ENCODE measurements at regions not wholly inside any gene's neighbourhood (a gene's known extent, or its start where the extent isn't known, plus 50 kb on each side); places are given as distances from the start of the nearest gene placed in this dataset.

DNA sequence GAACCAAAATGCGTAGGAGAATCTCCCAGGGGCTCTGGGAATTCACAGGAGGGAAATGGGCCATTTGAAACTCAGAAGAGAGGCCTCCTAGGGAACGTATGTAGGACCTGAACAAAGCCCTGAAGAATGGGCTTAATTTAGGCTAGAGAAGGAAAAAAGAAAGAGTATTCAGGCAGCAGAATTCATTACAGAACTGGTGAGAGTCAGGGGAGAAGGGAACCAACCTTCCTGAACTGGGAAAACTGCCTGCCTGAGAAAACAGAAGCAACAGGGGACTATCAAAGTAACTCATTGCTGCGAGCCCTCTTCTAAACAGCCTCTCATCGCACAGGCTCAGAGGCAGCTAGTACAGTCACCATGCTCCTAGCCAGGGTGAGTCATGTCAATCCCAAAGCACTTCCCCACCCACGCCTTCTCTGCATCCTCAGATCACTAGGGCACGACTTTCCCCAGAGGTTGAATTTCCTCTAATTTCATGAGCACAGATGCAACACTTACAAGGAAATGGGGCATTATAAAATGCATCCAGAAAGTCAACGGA lies 98.1 kb downstream of the ADSS2 start:
- TF ChIP-seq, protein P1, sequence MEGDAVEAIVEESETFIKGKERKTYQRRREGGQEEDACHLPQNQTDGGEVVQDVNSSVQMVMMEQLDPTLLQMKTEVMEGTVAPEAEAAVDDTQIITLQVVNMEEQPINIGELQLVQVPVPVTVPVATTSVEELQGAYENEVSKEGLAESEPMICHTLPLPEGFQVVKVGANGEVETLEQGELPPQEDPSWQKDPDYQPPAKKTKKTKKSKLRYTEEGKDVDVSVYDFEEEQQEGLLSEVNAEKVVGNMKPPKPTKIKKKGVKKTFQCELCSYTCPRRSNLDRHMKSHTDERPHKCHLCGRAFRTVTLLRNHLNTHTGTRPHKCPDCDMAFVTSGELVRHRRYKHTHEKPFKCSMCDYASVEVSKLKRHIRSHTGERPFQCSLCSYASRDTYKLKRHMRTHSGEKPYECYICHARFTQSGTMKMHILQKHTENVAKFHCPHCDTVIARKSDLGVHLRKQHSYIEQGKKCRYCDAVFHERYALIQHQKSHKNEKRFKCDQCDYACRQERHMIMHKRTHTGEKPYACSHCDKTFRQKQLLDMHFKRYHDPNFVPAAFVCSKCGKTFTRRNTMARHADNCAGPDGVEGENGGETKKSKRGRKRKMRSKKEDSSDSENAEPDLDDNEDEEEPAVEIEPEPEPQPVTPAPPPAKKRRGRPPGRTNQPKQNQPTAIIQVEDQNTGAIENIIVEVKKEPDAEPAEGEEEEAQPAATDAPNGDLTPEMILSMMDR (conservative IDR thresholded peaks at IDR 0.05), result no peak
- TF ChIP-seq EZH2 (IDR thresholded peaks at IDR 0.05; ENCODE audit: low read depth), result no peak

All from PC-9 (cell line).